K562 (cell line): ENCODE measurements at regions not wholly inside any gene's neighbourhood (a gene's known extent, or its start where the extent isn't known, plus 50 kb on each side); places are given as distances from the start of the nearest gene placed in this dataset.
A peak's percentile ranks its signal among the peaks of the same experiment; 100 is the strongest.

Source experiments
- ATF6 ChIP-seq: sonication (generic); formaldehyde crosslinking; IDR thresholded peaks from 2 replicates; pipeline ENCODE4 v1.4.0; 2020; ENCODE audit warnings: mild to moderate bottlenecking, missing genetic modification reagents
- CBX8 ChIP-seq: fragments of 200-600 bp; sonication (generic); IDR thresholded peaks from 2 replicates; pipeline ENCODE4 v1.6.1; 2012; ENCODE audit warnings: borderline replicate concordance, mixed run types, low read depth, mild to moderate bottlenecking, moderate library complexity, mixed read lengths, low read length, control low read depth, inconsistent platforms; ENCODE audit not compliant: poor library complexity, severe bottlenecking; ENCODE audit errors: extremely low read depth
- ELK3 ChIP-seq: fragments of 450-650 bp; formaldehyde crosslinking; IDR thresholded peaks from 2 replicates; pipeline ENCODE4 v1.4.0; 2020; ENCODE audit warnings: mild to moderate bottlenecking
- KLF10 ChIP-seq: fragments of 250-450 bp; sonication (Bioruptor Pico); IDR thresholded peaks from 2 replicates; pipeline ENCODE4 v1.6.1; 2021; ENCODE audit warnings: matching md5 sums
- NR3C1 ChIP-seq: sonication (generic); formaldehyde crosslinking; IDR thresholded peaks from 2 replicates; pipeline ENCODE4 v1.8.1; 2022; ENCODE audit warnings: missing genetic modification reagents
- NR4A1 ChIP-seq, 2 experiments: fragments of 250-450 bp in 1 of 2; fragments of 450-650 bp in 1 of 2; sonication (Bioruptor Pico) in 1 of 2; IDR thresholded peaks; 2 replicates each; pipeline versions ENCODE4 v1.4.0 to v1.6.1; 2016 to 2020; ENCODE audit warnings: mild to moderate bottlenecking in 2 of 2, missing compliant biosample characterization in 1 of 2, missing genetic modification characterization in 1 of 2, moderate library complexity in 1 of 2
- RAD51 ChIP-seq: fragments of 450-650 bp; IDR thresholded peaks from 2 replicates; pipeline ENCODE4 v1.7.1; 2016; ENCODE audit warnings: low read depth, mild to moderate bottlenecking, borderline replicate concordance
- SMARCE1 ChIP-seq: fragments of 450-650 bp; IDR thresholded peaks from 2 replicates; pipeline ENCODE4 v1.7.1; 2016; ENCODE audit warnings: mild to moderate bottlenecking
- TCF3 ChIP-seq: sonication (generic); formaldehyde crosslinking; IDR thresholded peaks from 2 replicates; pipeline ENCODE4 v1.4.0; 2020; ENCODE audit warnings: mild to moderate bottlenecking, missing genetic modification reagents
- TEAD1 ChIP-seq, 2 experiments: fragments of 450-650 bp in 1 of 2; sonication (generic) in 1 of 2; formaldehyde crosslinking; IDR thresholded peaks; 2 replicates each; pipeline versions ENCODE4 v1.4.0 to v1.8.0; 2020 to 2022; ENCODE audit warnings: mild to moderate bottlenecking in 2 of 2, missing genetic modification reagents in 1 of 2
- ZBTB40 ChIP-seq, 2 experiments: fragments of 450-650 bp in 1 of 2; sonication (generic) in 1 of 2; formaldehyde crosslinking in 1 of 2; IDR thresholded peaks; 2 replicates each; pipeline versions ENCODE4 v1.7.1 to v1.9.0; 2016 to 2022; ENCODE audit warnings: inconsistent platforms in 1 of 2, mild to moderate bottlenecking in 1 of 2, missing genetic modification reagents in 1 of 2
- ZBTB43 ChIP-seq: sonication (generic); formaldehyde crosslinking; IDR thresholded peaks from 2 replicates; pipeline ENCODE4 v1.8.0; 2023; ENCODE audit warnings: mild to moderate bottlenecking, missing genetic modification reagents
- ZNF197 ChIP-seq: fragments of 200-800 bp; sonication (Bioruptor generic); IDR thresholded peaks from 2 replicates; pipeline ENCODE4 v1.6.1; 2016; ENCODE audit warnings: low read depth, missing genetic modification characterization, missing compliant biosample characterization
- ZNF3 ChIP-seq: fragments of 250-450 bp; sonication (Bioruptor Pico); IDR thresholded peaks from 2 replicates; pipeline ENCODE4 v1.5.0; 2021; ENCODE audit warnings: mild to moderate bottlenecking, moderate library complexity

- TF ChIP-seq ZBTB40 (IDR thresholded peaks at IDR 0.05) (peak; percentile 86), ZBTB40 (CRISPR knock-in tag; IDR thresholded peaks at IDR 0.05) (peak; percentile 64; the same call in 1 of the 2 replicates), CBX8 (no peak), ZBTB43 (no peak), ZNF197 (CRISPR knock-in tag) (peak; percentile 92), RAD51 (no peak), ELK3 (no peak), KLF10 (CRISPR knock-in tag) (no peak), ZNF3 (CRISPR knock-in tag) (no peak), TEAD1 (CRISPR knock-in tag; IDR thresholded peaks at IDR 0.05) (peak; percentile 61 to 75; a peak in 2 of 4 replicates), SMARCE1 (no peak), NR4A1 (CRISPR knock-in tag; IDR thresholded peaks at IDR 0.05) (no peak), NR4A1 (tag; IDR thresholded peaks at IDR 0.05) (0 out of 2 replicates have a peak, but pooled peaks have one; percentile 33), ATF6 (CRISPR knock-in tag) (peak; percentile 93), TCF3 (CRISPR knock-in tag) (peak; percentile 45), NR3C1 (CRISPR knock-in tag) (peak; percentile 91)
Measured at GRCh38 chr2:41836948-41837347, 210.9 kb upstream of the PKDCC start (continued).
